CD4-positive, alpha-beta T cell (primary cell): ENCODE measurements at regions not wholly inside any gene's neighbourhood (a gene's known extent, or its start where the extent isn't known, plus 50 kb on each side); places are given as distances from the start of the nearest gene placed in this dataset.

Experiments
- ATAC-seq: fragments of 200-7000 bp; cut with Tn5 transposase; one replicate; pipeline ENCODE4 v1.10.0; 2022; ENCODE audit warnings: mild to moderate bottlenecking; ENCODE audit not compliant: poor library complexity
- CTCF ChIA-PET: fragments of 350-600 bp; sonication (Branson Sonifier 250); formaldehyde crosslinking; loops from one replicate; lab custom pipeline; 2021; ENCODE audit warnings: antibody characterized with exemption, inconsistent platforms; lab: Charles Lee
- POLR2A ChIA-PET: fragments of 350-600 bp; sonication (Branson Sonifier 250); formaldehyde crosslinking; loops from one replicate; lab custom pipeline; 2021; ENCODE audit warnings: antibody characterized with exemption, inconsistent platforms; lab: Charles Lee
- DNase-seq, 14 experiments: peaks; one replicate each; pipeline ENCODE4 v3.0.0-alpha.2; 2013 to 2020; ENCODE audit warnings: mixed read lengths in 2 of 14
- H3K27ac ChIP-seq, 2 donors: one replicate each; pipeline versions ENCODE4 v1.5.1 to v1.7.0; 2013; ENCODE audit warnings: low read length in 2 of 2, low read depth in 1 of 2, mild to moderate bottlenecking in 1 of 2
- H3K27me3 ChIP-seq, 2 experiments: 1 replicate in 1 of 2; 2 replicates in 1 of 2; pipeline versions ENCODE4 v1.6.1 to v1.7.0; 2013; ENCODE audit warnings: low read length in 2 of 2, control low read depth in 1 of 2, mild to moderate bottlenecking in 1 of 2, moderate library complexity in 1 of 2; ENCODE audit not compliant: insufficient read depth in 2 of 2, control insufficient read depth in 1 of 2
- H3K36me3 ChIP-seq: one replicate; pipeline ENCODE4 v1.6.1; 2013; ENCODE audit warnings: low read length, control low read depth; ENCODE audit not compliant: insufficient read depth
- H3K4me1 ChIP-seq: one replicate; pipeline ENCODE4 v1.6.1; 2013; ENCODE audit warnings: low read length, control low read depth; ENCODE audit not compliant: insufficient read depth
- H3K4me3 ChIP-seq: one replicate; pipeline ENCODE4 v1.5.1; 2013; ENCODE audit warnings: mild to moderate bottlenecking, low read length, moderate library complexity
- H3K9me3 ChIP-seq, 2 experiments: 1 replicate in 1 of 2; 2 replicates in 1 of 2; pipeline versions ENCODE4 v1.6.1 to v1.7.0; 2013; ENCODE audit warnings: low read length in 2 of 2, mild to moderate bottlenecking in 2 of 2, control low read depth in 1 of 2, moderate library complexity in 1 of 2; ENCODE audit not compliant: control insufficient read depth in 1 of 2, insufficient read depth in 1 of 2
- H3K27ac Mint-ChIP-seq: one replicate; pipeline ENCODE4 v1.8.0; 2020; ENCODE audit warnings: mixed read lengths
- H3K27me3 Mint-ChIP-seq: one replicate; pipeline ENCODE4 v1.8.0; 2021; ENCODE audit warnings: mixed read lengths
- H3K36me3 Mint-ChIP-seq: one replicate; pipeline ENCODE4 v1.8.0; 2021; ENCODE audit warnings: low read depth, mixed read lengths
- H3K4me1 Mint-ChIP-seq: one replicate; pipeline ENCODE4 v1.8.0; 2021; ENCODE audit warnings: low read depth, mixed read lengths
- H3K4me3 Mint-ChIP-seq: one replicate; pipeline ENCODE4 v1.8.0; 2020; ENCODE audit warnings: mild to moderate bottlenecking, mixed read lengths
- H3K9me3 Mint-ChIP-seq: one replicate; pipeline ENCODE4 v1.8.0; 2020; ENCODE audit warnings: mixed read lengths
- CTCF ChIP-seq: fragments of 200-600 bp; IDR thresholded peaks from one replicate; pipeline ENCODE4 v1.8.0; 2022; ENCODE audit warnings: antibody characterized with exemption, mild to moderate bottlenecking
- intact Hi-C, 2 experiments: fragments of 100-400 bp; cut with DNase I in 1 of 2; cut with micrococcal nuclease in 1 of 2; formaldehyde crosslinking; loops; one replicate each; pipeline versions ENCODE4 v1.15.1 to v1.9.0; 2023 to 2025; cut with DNase I, micrococcal nuclease

GRCh38 chr7:115763347-115763746 is 267.2 kb downstream of the TFEC start:
- Mint-ChIP-seq H3K36me3 (no peaks in the 10 kb centered on the region), H3K9me3 (no peaks in the 10 kb centered on the region), H3K4me1 (no peaks in the 10 kb centered on the region), H3K4me3 (no peak overlapping the region), H3K27ac (no peak overlapping the region), H3K27me3 (peaks cover 4% of the 10 kb centered on the region)
- CTCF ChIA-PET: no interaction called here
- Histone ChIP-seq H3K36me3 (no peaks in the 10 kb centered on the region), H3K27ac (no peak overlapping the region), H3K9me3 (no peaks in the 10 kb centered on the region), H3K27me3 (no peaks in the 10 kb centered on the region), H3K4me1 (no peaks in the 10 kb centered on the region), H3K4me3 (no peak overlapping the region)
- no peak for TF ChIP-seq CTCF
- no peak for ATAC-seq
- POLR2A ChIA-PET: no interaction called here
- intact Hi-C loops: no loop called here
- DNase-seq: no peak

- no peak for DNase-seq
- Histone ChIP-seq H3K4me3 (no peak overlapping the region), H3K27me3 (no peaks in the 10 kb centered on the region), H3K4me1 (no peaks in the 10 kb centered on the region), H3K9me3 (no peaks in the 10 kb centered on the region), H3K27ac (no peak overlapping the region), H3K36me3 (no peaks in the 10 kb centered on the region)
- Mint-ChIP-seq H3K4me1 (no peaks in the 10 kb centered on the region), H3K9me3 (no peaks in the 10 kb centered on the region), H3K36me3 (no peaks in the 10 kb centered on the region), H3K4me3 (no peak overlapping the region), H3K27ac (no peak overlapping the region), H3K27me3 (no peaks in the 10 kb centered on the region)
- ChIA-PET CTCF (interaction anchor here (1.2 kb wide), 1 partner anchor 12 kb away, joined by 3 read pairs; no protein-coding TSS in a partner anchor), POLR2A (no interaction called here)
- TF ChIP-seq CTCF: no peak
- no peak for ATAC-seq
- intact Hi-C loops: no loop called here
Observed at GRCh38 chr7:115758025-115758424, 272.5 kb downstream of the TFEC start.

GRCh38 chr7:115754226-115754625 is 276.3 kb downstream of the TFEC start:
- no peak overlapping the region for H3K4me3 ChIP-seq
- H3K9me3 Mint-ChIP-seq: no peaks in the 10 kb centered on the region
- no peak overlapping the region for H3K4me3 Mint-ChIP-seq
- TF ChIP-seq CTCF: no peak
- H3K4me1 Mint-ChIP-seq: no peaks in the 10 kb centered on the region
- ChIA-PET POLR2A (no interaction called here), CTCF (no interaction called here)
- no peaks in the 10 kb centered on the region for H3K27me3 Mint-ChIP-seq
- no peaks in the 10 kb centered on the region for H3K4me1 ChIP-seq
- H3K36me3 Mint-ChIP-seq: no peaks in the 10 kb centered on the region
- H3K27ac ChIP-seq: no peak overlapping the region
- no peak overlapping the region for H3K27ac Mint-ChIP-seq
- no peaks in the 10 kb centered on the region for H3K36me3 ChIP-seq
- H3K9me3 ChIP-seq: no peaks in the 10 kb centered on the region
- ATAC-seq (no peak), DNase-seq (no peak)
- intact Hi-C loops: no loop called here
- H3K27me3 ChIP-seq: no peaks in the 10 kb centered on the region
